Activated naive CD4-positive, alpha-beta T cell treated with anti-CD3 and anti-CD28 coated beads, Interleukin-2, amount 50 U/mL, for 24 hours (primary cell): ENCODE measurements at regions not wholly inside any gene's neighbourhood (a gene's known extent, or its start where the extent isn't known, plus 50 kb on each side); places are given as distances from the start of the nearest gene placed in this dataset.
A peak's percentile ranks its signal among the peaks of the same experiment; 100 is the strongest.

Experiments
- H3K27ac Mint-ChIP-seq: one replicate; pipeline ENCODE4 v1.8.0; 2021; ENCODE audit warnings: mild to moderate bottlenecking, mixed read lengths
- H3K27me3 Mint-ChIP-seq: one replicate; pipeline ENCODE4 v1.8.0; 2021; ENCODE audit warnings: mixed read lengths
- H3K36me3 Mint-ChIP-seq: one replicate; pipeline ENCODE4 v1.8.0; 2021; ENCODE audit warnings: mixed read lengths
- H3K4me1 Mint-ChIP-seq: one replicate; pipeline ENCODE4 v1.8.0; 2021; ENCODE audit warnings: mixed read lengths
- H3K4me3 Mint-ChIP-seq: one replicate; pipeline ENCODE4 v1.8.0; 2021; ENCODE audit warnings: mild to moderate bottlenecking, mixed read lengths
- H3K9me3 Mint-ChIP-seq: one replicate; pipeline ENCODE4 v1.8.0; 2021; ENCODE audit warnings: mixed read lengths

GRCh38 chr3:145785668-145786067, 375.3 kb downstream of the PLOD2 start:
- Mint-ChIP-seq H3K27me3 (no peaks in the 10 kb centered on the region), H3K36me3 (no peaks in the 10 kb centered on the region), H3K4me1 (no peaks in the 10 kb centered on the region), H3K4me3 (no peak overlapping the region), H3K9me3 (no peaks in the 10 kb centered on the region), H3K27ac (no peak overlapping the region)

- Mint-ChIP-seq H3K27ac (no peak overlapping the region), H3K27me3 (no peaks in the 10 kb centered on the region), H3K9me3 (peaks cover 9% of the 10 kb centered on the region), H3K36me3 (no peaks in the 10 kb centered on the region), H3K4me1 (no peaks in the 10 kb centered on the region), H3K4me3 (no peak overlapping the region)
Measured at GRCh38 chr3:145798007-145798406, 363.0 kb downstream of the PLOD2 start.

- Mint-ChIP-seq H3K27me3 (no peaks in the 10 kb centered on the region), H3K4me3 (no peak overlapping the region), H3K36me3 (no peaks in the 10 kb centered on the region), H3K4me1 (no peaks in the 10 kb centered on the region), H3K27ac (no peak overlapping the region), H3K9me3 (peaks cover 5% of the 10 kb centered on the region)
Measured at GRCh38 chr3:145798696-145799537, 362.1 kb downstream of the PLOD2 start.

GRCh38 chr3:145801696-145802095, 359.3 kb downstream of the PLOD2 start:
- Mint-ChIP-seq H3K36me3 (no peaks in the 10 kb centered on the region), H3K9me3 (peaks cover 5% of the 10 kb centered on the region), H3K27me3 (no peaks in the 10 kb centered on the region), H3K4me1 (no peaks in the 10 kb centered on the region), H3K27ac (no peak overlapping the region), H3K4me3 (no peak overlapping the region)

GRCh38 chr3:145807990-145808389, 353.0 kb downstream of the PLOD2 start:
- Mint-ChIP-seq H3K4me1 (no peaks in the 10 kb centered on the region), H3K4me3 (no peak overlapping the region), H3K27ac (peak overlapping the region; percentile 18), H3K36me3 (no peaks in the 10 kb centered on the region), H3K27me3 (no peaks in the 10 kb centered on the region), H3K9me3 (no peaks in the 10 kb centered on the region)

- Mint-ChIP-seq H3K27me3 (no peaks in the 10 kb centered on the region), H3K4me1 (no peaks in the 10 kb centered on the region), H3K36me3 (no peaks in the 10 kb centered on the region), H3K9me3 (no peaks in the 10 kb centered on the region), H3K27ac (no peak overlapping the region), H3K4me3 (no peak overlapping the region)
Measured at GRCh38 chr3:145812391-145812790, 348.6 kb downstream of the PLOD2 start.

GRCh38 chr3:145815707-145816413, 345.1 kb downstream of the PLOD2 start:
- Mint-ChIP-seq H3K27me3 (no peaks in the 10 kb centered on the region), H3K4me1 (no peaks in the 10 kb centered on the region), H3K27ac (no peak overlapping the region), H3K9me3 (peaks cover 9% of the 10 kb centered on the region), H3K4me3 (no peak overlapping the region), H3K36me3 (no peaks in the 10 kb centered on the region)

GRCh38 chr3:145817870-145818483, 343.0 kb downstream of the PLOD2 start:
- H3K36me3 Mint-ChIP-seq, result no peaks in the 10 kb centered on the region
- no peak overlapping the region for H3K27ac Mint-ChIP-seq

GRCh38 chr3:145820170-145820569, 340.8 kb downstream of the PLOD2 start:
- no peaks in the 10 kb centered on the region for H3K4me1 Mint-ChIP-seq
- no peak overlapping the region for H3K27ac Mint-ChIP-seq
- peaks cover 16% of the 10 kb centered on the region for H3K9me3 Mint-ChIP-seq
- no peak overlapping the region for H3K4me3 Mint-ChIP-seq
- H3K36me3 Mint-ChIP-seq, result no peaks in the 10 kb centered on the region
- no peaks in the 10 kb centered on the region for H3K27me3 Mint-ChIP-seq

More at GRCh38 chr3:145817870-145818483, 343.0 kb downstream of the PLOD2 start:
- Mint-ChIP-seq H3K9me3 (peaks cover 9% of the 10 kb centered on the region), H3K4me1 (no peaks in the 10 kb centered on the region), H3K27me3 (no peaks in the 10 kb centered on the region), H3K4me3 (no peak overlapping the region)

GRCh38 chr3:145842294-145842902, 318.6 kb downstream of the PLOD2 start:
- H3K4me1 Mint-ChIP-seq, result no peaks in the 10 kb centered on the region
- H3K9me3 Mint-ChIP-seq, result no peaks in the 10 kb centered on the region
- no peak overlapping the region for H3K27ac Mint-ChIP-seq
- no peak overlapping the region for H3K4me3 Mint-ChIP-seq
- H3K36me3 Mint-ChIP-seq, result no peaks in the 10 kb centered on the region
- no peaks in the 10 kb centered on the region for H3K27me3 Mint-ChIP-seq

GRCh38 chr3:145843561-145843960, 317.4 kb downstream of the PLOD2 start:
- H3K36me3 Mint-ChIP-seq, result no peaks in the 10 kb centered on the region
- H3K9me3 Mint-ChIP-seq, result no peaks in the 10 kb centered on the region
- H3K4me1 Mint-ChIP-seq, result no peaks in the 10 kb centered on the region
- H3K4me3 Mint-ChIP-seq, result no peak overlapping the region
- no peak overlapping the region for H3K27ac Mint-ChIP-seq
- no peaks in the 10 kb centered on the region for H3K27me3 Mint-ChIP-seq

- no peak overlapping the region for H3K27ac Mint-ChIP-seq
- H3K4me1 Mint-ChIP-seq, result no peaks in the 10 kb centered on the region
- H3K9me3 Mint-ChIP-seq, result no peaks in the 10 kb centered on the region
- H3K36me3 Mint-ChIP-seq, result no peaks in the 10 kb centered on the region
- no peak overlapping the region for H3K4me3 Mint-ChIP-seq
- no peaks in the 10 kb centered on the region for H3K27me3 Mint-ChIP-seq
Measured at GRCh38 chr3:145849115-145849514, 311.9 kb downstream of the PLOD2 start.

GRCh38 chr3:145854499-145854898, 306.5 kb downstream of the PLOD2 start:
- Mint-ChIP-seq H3K9me3 (no peaks in the 10 kb centered on the region), H3K36me3 (no peaks in the 10 kb centered on the region), H3K4me1 (no peaks in the 10 kb centered on the region), H3K4me3 (no peak overlapping the region), H3K27ac (no peak overlapping the region), H3K27me3 (no peaks in the 10 kb centered on the region)

GRCh38 chr3:145857956-145858355, 303.0 kb downstream of the PLOD2 start:
- H3K4me1 Mint-ChIP-seq, result no peaks in the 10 kb centered on the region
- no peaks in the 10 kb centered on the region for H3K9me3 Mint-ChIP-seq
- no peaks in the 10 kb centered on the region for H3K27me3 Mint-ChIP-seq
- H3K36me3 Mint-ChIP-seq, result no peaks in the 10 kb centered on the region
- H3K27ac Mint-ChIP-seq, result peak overlapping the region; percentile 55
- H3K4me3 Mint-ChIP-seq, result no peak overlapping the region

GRCh38 chr3:145864336-145864735, 296.6 kb downstream of the PLOD2 start:
- Mint-ChIP-seq H3K9me3 (no peaks in the 10 kb centered on the region), H3K36me3 (no peaks in the 10 kb centered on the region), H3K27me3 (no peaks in the 10 kb centered on the region), H3K4me3 (no peak overlapping the region), H3K4me1 (no peaks in the 10 kb centered on the region), H3K27ac (no peak overlapping the region)
